AG20443 (cell line): ENCODE measurements at regions not wholly inside any gene's neighbourhood (a gene's known extent, or its start where the extent isn't known, plus 50 kb on each side); places are given as distances from the start of the nearest gene placed in this dataset.
"Not testable (repeated sequence)": the region's sequence is repeated elsewhere in the genome, so short reads cannot be mapped to it uniquely, and the experiment has no call there.

Source experiments
- DNase-seq: peaks from one replicate; pipeline ENCODE4 v3.0.0; 2012; ENCODE audit warnings: low spot score, mixed read lengths

GRCh38 chr15:60137711-60138396 is 133.7 kb downstream of the FOXB1 start:
- DNase-seq: peak; percentile 61

- no peak for DNase-seq
Measured at GRCh38 chr15:60138397-60138968, 134.4 kb downstream of the FOXB1 start.

- DNase-seq: no peak
Measured at GRCh38 chr15:60152386-60152785, 148.3 kb downstream of the FOXB1 start.

- DNase-seq: no peak
Measured at GRCh38 chr15:60154764-60155325, 150.7 kb downstream of the FOXB1 start.

GRCh38 chr15:60155661-60156060 is 151.6 kb downstream of the FOXB1 start:
- peak; percentile 54 for DNase-seq

- no peak for DNase-seq
Measured at GRCh38 chr15:60160909-60161308, 156.8 kb downstream of the FOXB1 start.

GRCh38 chr15:60161704-60162103 is 157.6 kb downstream of the FOXB1 start:
- DNase-seq: no peak

GRCh38 chr15:60162251-60162967 is 158.3 kb downstream of the FOXB1 start:
- DNase-seq: no peak

GRCh38 chr15:60162968-60163355 is 158.9 kb downstream of the FOXB1 start:
- no peak for DNase-seq

GRCh38 chr15:60165111-60165510 is 161.0 kb downstream of the FOXB1 start:
- DNase-seq: no peak

- no peak for DNase-seq
Measured at GRCh38 chr15:60172143-60172542, 168.0 kb downstream of the FOXB1 start.

- DNase-seq: peak; percentile 53
Measured at GRCh38 chr15:60179786-60180391, 175.8 kb downstream of the FOXB1 start.

- DNase-seq: not testable (repeated sequence)
Measured at GRCh38 chr15:60181957-60182356, 177.8 kb downstream of the FOXB1 start.

- DNase-seq: no peak
Measured at GRCh38 chr15:60183366-60183765, 179.3 kb downstream of the FOXB1 start.

GRCh38 chr15:60184579-60184978 is 180.5 kb downstream of the FOXB1 start:
- DNase-seq: no peak

- no peak for DNase-seq
Measured at GRCh38 chr15:60191016-60191415, 186.9 kb downstream of the FOXB1 start.

- DNase-seq: no peak
Measured at GRCh38 chr15:60191821-60192220, 187.7 kb downstream of the FOXB1 start.

GRCh38 chr15:60195611-60196010 is 191.5 kb downstream of the FOXB1 start:
- DNase-seq: no peak

- no peak for DNase-seq
Measured at GRCh38 chr15:60204131-60204885, 193.5 kb downstream of the ANXA2 start.

GRCh38 chr15:60208709-60209108 is 189.1 kb downstream of the ANXA2 start:
- no peak for DNase-seq

GRCh38 chr15:60212536-60212935 is 185.2 kb downstream of the ANXA2 start:
- peak; percentile 22 for DNase-seq
